ENCODE measurements at regions not wholly inside any gene's neighbourhood (a gene's known extent, or its start where the extent isn't known, plus 50 kb on each side); places are given as distances from the start of the nearest gene placed in this dataset.
"Not testable (repeated sequence)": the region's sequence is repeated elsewhere in the genome, so short reads cannot be mapped to it uniquely, and the experiment has no call there.

DNA sequence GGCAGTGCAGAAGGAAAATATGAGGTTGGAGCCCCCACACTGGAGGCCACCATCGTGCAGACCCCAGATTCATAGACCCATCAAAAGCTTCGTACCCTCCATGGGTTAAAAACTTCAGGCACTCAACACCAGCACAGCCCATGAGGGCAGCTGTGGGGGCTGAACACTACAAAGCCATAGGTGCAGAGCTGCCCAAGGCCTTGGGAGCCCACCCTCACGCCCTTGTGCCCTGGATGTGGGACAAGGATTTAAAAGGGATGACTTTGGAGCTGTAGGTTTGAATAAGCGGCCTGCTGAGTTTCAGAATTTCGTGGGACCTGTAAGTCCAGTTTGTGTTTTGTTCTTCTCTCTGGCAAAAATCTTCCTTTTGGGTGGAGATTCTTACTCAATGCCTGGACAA lies 747.6 kb downstream of the SPATA31A6 start:
- WGBS (ENCODE audit: insufficient coverage), result no CpG with 5 or more reads among the region's 5 CpGs

DNA sequence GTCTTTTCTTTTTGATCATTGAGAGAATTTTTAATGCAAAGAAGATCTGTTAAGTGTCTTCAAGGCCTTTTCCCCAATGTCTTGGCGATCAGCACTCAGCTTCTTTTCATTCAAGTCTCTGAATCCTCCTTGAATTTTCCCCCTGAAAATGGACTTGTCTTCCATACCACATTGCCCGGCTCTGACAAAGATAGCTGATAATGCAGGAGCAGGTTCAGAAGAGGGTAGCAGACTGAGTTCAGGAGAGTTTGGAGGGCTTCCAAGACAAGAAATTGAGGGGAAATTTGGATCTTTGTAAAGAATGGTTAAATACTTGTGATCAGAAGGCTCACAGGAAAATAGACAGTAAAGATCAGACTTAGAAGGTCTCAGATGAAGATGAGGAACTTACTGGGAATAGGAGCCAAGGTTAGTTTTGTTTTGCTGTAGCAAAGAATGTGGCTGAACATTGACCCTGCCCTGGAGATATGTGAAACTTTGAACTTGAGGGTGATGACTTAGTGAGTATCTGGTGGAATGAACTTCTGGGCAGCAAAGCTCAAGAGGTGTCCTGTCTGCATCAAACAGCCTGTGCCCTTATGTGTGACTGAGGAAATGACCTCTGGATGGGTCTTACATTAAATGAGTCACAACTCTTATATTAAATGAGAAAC lies 754.2 kb downstream of the SPATA31A6 start:
- H3K4me1 ChIP-seq (ENCODE audit: control extremely low read depth in 1 of 4, control insufficient read depth in 4 of 4, insufficient read depth in 4 of 4, low read length in 3 of 4); H3K4me3 ChIP-seq (ENCODE audit: control insufficient read depth in 1 of 7, extremely low read depth in 1 of 7, insufficient read depth in 4 of 7, low read depth in 2 of 7, low read length in 6 of 7); CTCF ChIA-PET; H3K36me3 ChIP-seq (ENCODE audit: control insufficient read depth in 4 of 4, insufficient read depth in 4 of 4, low read length in 3 of 4); DNase-seq; H3K9me3 ChIP-seq (ENCODE audit: control extremely low read depth in 1 of 5, control insufficient read depth in 4 of 5, insufficient read depth in 2 of 5, low read depth in 1 of 5, low read length in 4 of 5); POLR2A ChIA-PET; H3K27me3 ChIP-seq (replicated peaks in 2 of 5; ENCODE audit: control insufficient read depth in 4 of 5, insufficient read depth in 5 of 5, low read length in 4 of 5); H3K27ac ChIP-seq (ENCODE audit: insufficient read depth in 1 of 2, low read depth in 1 of 2, low read length in 2 of 2, poor library complexity in 1 of 2, severe bottlenecking in 2 of 2): not testable (repeated sequence)
- WGBS (ENCODE audit: insufficient coverage), result 40% methylated on average over 1 of the region's 2 CpGs

More for the DNA sequence above, 747.6 kb downstream of the SPATA31A6 start:
- H3K4me1 ChIP-seq (ENCODE audit: control extremely low read depth in 1 of 4, control insufficient read depth in 4 of 4, insufficient read depth in 4 of 4, low read length in 3 of 4); H3K36me3 ChIP-seq (ENCODE audit: control insufficient read depth in 4 of 4, insufficient read depth in 4 of 4, low read length in 3 of 4); POLR2A ChIA-PET; H3K27me3 ChIP-seq (replicated peaks in 2 of 5; ENCODE audit: control insufficient read depth in 4 of 5, insufficient read depth in 5 of 5, low read length in 4 of 5); H3K9me3 ChIP-seq (ENCODE audit: control extremely low read depth in 1 of 5, control insufficient read depth in 4 of 5, insufficient read depth in 2 of 5, low read depth in 1 of 5, low read length in 4 of 5); H3K4me3 ChIP-seq (ENCODE audit: control insufficient read depth in 1 of 7, extremely low read depth in 1 of 7, insufficient read depth in 4 of 7, low read depth in 2 of 7, low read length in 6 of 7); DNase-seq; CTCF ChIA-PET; H3K27ac ChIP-seq (ENCODE audit: insufficient read depth in 1 of 2, low read depth in 1 of 2, low read length in 2 of 2, poor library complexity in 1 of 2, severe bottlenecking in 2 of 2): not testable (repeated sequence)

DNA sequence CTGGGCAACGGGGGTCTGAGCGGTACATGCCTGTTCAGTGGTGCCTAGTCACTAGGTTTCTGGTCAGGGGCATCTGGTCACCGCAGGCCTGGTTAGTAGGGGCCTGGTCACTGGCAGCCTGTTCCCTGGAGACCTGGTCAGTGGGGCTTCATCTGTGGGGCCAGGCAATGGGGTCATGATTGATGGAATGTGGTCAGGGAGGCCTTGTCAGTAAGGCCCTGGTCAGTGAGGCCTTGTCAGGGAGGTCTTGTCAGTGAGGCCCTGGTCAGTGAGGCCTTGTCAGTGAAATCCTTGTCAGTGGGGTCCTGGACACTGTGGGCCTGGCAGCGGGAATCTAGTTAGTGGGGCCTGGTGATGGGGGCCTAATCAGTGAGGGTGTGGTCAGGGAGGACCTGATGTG lies 763.6 kb downstream of the SPATA31A6 start:
- CTCF ChIA-PET; H3K27me3 ChIP-seq (replicated peaks in 2 of 5; ENCODE audit: control insufficient read depth in 4 of 5, insufficient read depth in 5 of 5, low read length in 4 of 5); POLR2A ChIA-PET; H3K36me3 ChIP-seq (ENCODE audit: control insufficient read depth in 4 of 4, insufficient read depth in 4 of 4, low read length in 3 of 4); H3K9me3 ChIP-seq (ENCODE audit: control extremely low read depth in 1 of 5, control insufficient read depth in 4 of 5, insufficient read depth in 2 of 5, low read depth in 1 of 5, low read length in 4 of 5); H3K4me3 ChIP-seq (ENCODE audit: control insufficient read depth in 1 of 7, extremely low read depth in 1 of 7, insufficient read depth in 4 of 7, low read depth in 2 of 7, low read length in 6 of 7); H3K4me1 ChIP-seq (ENCODE audit: control extremely low read depth in 1 of 4, control insufficient read depth in 4 of 4, insufficient read depth in 4 of 4, low read length in 3 of 4); DNase-seq; H3K27ac ChIP-seq (ENCODE audit: insufficient read depth in 1 of 2, low read depth in 1 of 2, low read length in 2 of 2, poor library complexity in 1 of 2, severe bottlenecking in 2 of 2): not testable (repeated sequence)
- 100% methylated on average over 1 of the region's 4 CpGs for WGBS (ENCODE audit: insufficient coverage)

DNA sequence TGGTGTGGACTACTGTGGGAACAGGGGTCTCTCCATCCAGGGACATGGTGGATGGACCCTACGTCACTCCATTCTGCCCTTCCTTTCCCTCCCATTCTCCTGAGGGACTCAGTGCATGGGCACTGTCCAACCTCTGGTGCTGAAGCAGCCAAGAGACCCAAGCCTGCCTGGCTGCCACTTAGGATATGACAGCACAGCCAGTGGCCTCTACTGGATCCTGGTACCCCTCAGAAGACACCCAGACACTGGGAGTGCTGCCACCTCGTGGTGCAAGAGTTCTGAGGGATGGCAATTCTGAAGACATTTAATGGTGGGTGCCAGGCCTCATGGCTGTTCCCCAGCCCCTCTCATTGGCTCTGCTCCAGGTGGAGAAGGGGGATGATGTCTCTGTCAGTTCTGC lies 767.8 kb downstream of the SPATA31A6 start:
- H3K4me3 ChIP-seq (ENCODE audit: control insufficient read depth in 1 of 7, extremely low read depth in 1 of 7, insufficient read depth in 4 of 7, low read depth in 2 of 7, low read length in 6 of 7); H3K36me3 ChIP-seq (ENCODE audit: control insufficient read depth in 4 of 4, insufficient read depth in 4 of 4, low read length in 3 of 4); H3K9me3 ChIP-seq (ENCODE audit: control extremely low read depth in 1 of 5, control insufficient read depth in 4 of 5, insufficient read depth in 2 of 5, low read depth in 1 of 5, low read length in 4 of 5); POLR2A ChIA-PET; CTCF ChIA-PET; H3K4me1 ChIP-seq (ENCODE audit: control extremely low read depth in 1 of 4, control insufficient read depth in 4 of 4, insufficient read depth in 4 of 4, low read length in 3 of 4); H3K27me3 ChIP-seq (replicated peaks in 2 of 5; ENCODE audit: control insufficient read depth in 4 of 5, insufficient read depth in 5 of 5, low read length in 4 of 5); H3K27ac ChIP-seq (ENCODE audit: insufficient read depth in 1 of 2, low read depth in 1 of 2, low read length in 2 of 2, poor library complexity in 1 of 2, severe bottlenecking in 2 of 2): not testable (repeated sequence)
- peak in 1 of 3 donors; percentile 2 for DNase-seq
- WGBS (ENCODE audit: insufficient coverage), result 0% methylated on average over 1 of the region's 2 CpGs

DNA sequence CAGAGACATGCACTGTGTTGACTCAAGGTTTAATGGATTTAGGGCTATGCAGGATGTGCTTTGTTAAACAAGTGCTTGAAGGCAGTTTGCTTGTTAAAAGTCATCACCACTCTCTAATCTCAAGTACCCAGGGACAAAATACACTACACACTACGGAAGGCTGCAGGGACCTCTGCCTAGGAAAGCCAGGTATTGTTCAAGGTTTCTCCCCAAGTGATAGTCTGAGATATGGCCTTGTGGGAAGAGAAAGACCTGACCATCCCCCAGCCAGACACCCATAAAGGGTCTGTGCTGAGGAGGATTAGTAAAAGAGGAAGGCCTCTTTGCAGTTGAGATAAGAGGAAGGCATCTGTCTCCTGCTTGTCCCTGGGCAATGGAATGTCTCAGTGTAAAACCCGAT lies 781.7 kb downstream of the SPATA31A6 start:
- H3K36me3 ChIP-seq (ENCODE audit: control insufficient read depth in 4 of 4, insufficient read depth in 4 of 4, low read length in 3 of 4); H3K9me3 ChIP-seq (ENCODE audit: control extremely low read depth in 1 of 5, control insufficient read depth in 4 of 5, insufficient read depth in 2 of 5, low read depth in 1 of 5, low read length in 4 of 5); H3K4me1 ChIP-seq (ENCODE audit: control extremely low read depth in 1 of 4, control insufficient read depth in 4 of 4, insufficient read depth in 4 of 4, low read length in 3 of 4); H3K27me3 ChIP-seq (replicated peaks in 2 of 5; ENCODE audit: control insufficient read depth in 4 of 5, insufficient read depth in 5 of 5, low read length in 4 of 5); CTCF ChIA-PET; H3K27ac ChIP-seq (ENCODE audit: insufficient read depth in 1 of 2, low read depth in 1 of 2, low read length in 2 of 2, poor library complexity in 1 of 2, severe bottlenecking in 2 of 2); POLR2A ChIA-PET; H3K4me3 ChIP-seq (ENCODE audit: control insufficient read depth in 1 of 7, extremely low read depth in 1 of 7, insufficient read depth in 4 of 7, low read depth in 2 of 7, low read length in 6 of 7): not testable (repeated sequence)
- WGBS (ENCODE audit: insufficient coverage), result no CpG with 5 or more reads among the region's 2 CpGs
- DNase-seq, result peak in 2 of 3 donors; percentile 1 to 51

DNA sequence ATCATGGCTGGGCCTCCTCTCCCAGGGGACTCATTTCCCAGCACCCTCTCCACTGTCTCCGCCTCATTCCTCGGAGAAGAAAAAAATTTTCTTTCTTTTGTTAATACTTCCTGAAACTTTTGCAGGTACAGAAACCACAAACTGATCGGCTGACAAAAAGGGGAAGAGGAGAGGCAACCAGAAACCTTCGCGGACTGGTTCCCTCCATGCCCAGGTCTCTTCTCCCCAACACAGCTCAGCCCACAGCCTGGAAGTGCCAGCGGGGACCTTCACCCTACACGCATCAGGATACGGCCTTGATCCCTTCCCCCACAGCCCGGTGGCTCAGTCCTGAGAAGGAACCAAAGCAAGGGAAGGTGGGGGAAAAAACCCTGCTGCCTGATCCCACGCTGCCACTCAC lies 788.4 kb downstream of the SPATA31A6 start:
- H3K4me1 ChIP-seq (ENCODE audit: control extremely low read depth in 1 of 4, control insufficient read depth in 4 of 4, insufficient read depth in 4 of 4, low read length in 3 of 4); H3K9me3 ChIP-seq (ENCODE audit: control extremely low read depth in 1 of 5, control insufficient read depth in 4 of 5, insufficient read depth in 2 of 5, low read depth in 1 of 5, low read length in 4 of 5); POLR2A ChIA-PET; H3K27me3 ChIP-seq (replicated peaks in 2 of 5; ENCODE audit: control insufficient read depth in 4 of 5, insufficient read depth in 5 of 5, low read length in 4 of 5); H3K4me3 ChIP-seq (ENCODE audit: control insufficient read depth in 1 of 7, extremely low read depth in 1 of 7, insufficient read depth in 4 of 7, low read depth in 2 of 7, low read length in 6 of 7); H3K36me3 ChIP-seq (ENCODE audit: control insufficient read depth in 4 of 4, insufficient read depth in 4 of 4, low read length in 3 of 4); CTCF ChIA-PET; H3K27ac ChIP-seq (ENCODE audit: insufficient read depth in 1 of 2, low read depth in 1 of 2, low read length in 2 of 2, poor library complexity in 1 of 2, severe bottlenecking in 2 of 2): not testable (repeated sequence)
- peak in 2 of 3 donors; percentile 14 to 51 for DNase-seq
- 61% methylated on average over 4 of the region's 10 CpGs for WGBS (ENCODE audit: insufficient coverage)

DNA sequence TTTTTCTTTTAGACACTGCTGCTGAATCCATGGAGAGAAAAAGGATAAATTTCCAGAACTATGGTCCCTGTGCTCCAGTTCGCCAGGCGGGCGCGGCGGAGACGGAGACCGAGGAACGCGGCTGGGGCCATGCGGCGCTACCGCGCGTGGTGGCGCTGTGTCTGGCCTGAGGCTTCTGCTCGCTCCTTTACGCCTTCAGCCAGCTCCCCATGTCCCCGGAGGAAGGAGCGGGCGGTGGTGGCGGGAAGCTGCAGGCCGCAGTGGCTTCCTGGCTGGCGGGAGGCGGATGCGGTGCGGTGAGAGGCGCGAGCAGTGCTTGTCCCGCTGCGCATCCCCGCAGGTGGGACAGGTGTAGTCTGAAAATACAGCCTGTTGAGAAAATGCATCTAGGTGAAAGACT lies 791.3 kb downstream of the SPATA31A6 start:
- H3K4me1 ChIP-seq (ENCODE audit: control extremely low read depth in 1 of 4, control insufficient read depth in 4 of 4, insufficient read depth in 4 of 4, low read length in 3 of 4); H3K9me3 ChIP-seq (ENCODE audit: control extremely low read depth in 1 of 5, control insufficient read depth in 4 of 5, insufficient read depth in 2 of 5, low read depth in 1 of 5, low read length in 4 of 5); H3K27ac ChIP-seq (ENCODE audit: insufficient read depth in 1 of 2, low read depth in 1 of 2, low read length in 2 of 2, poor library complexity in 1 of 2, severe bottlenecking in 2 of 2); H3K27me3 ChIP-seq (replicated peaks in 2 of 5; ENCODE audit: control insufficient read depth in 4 of 5, insufficient read depth in 5 of 5, low read length in 4 of 5); H3K4me3 ChIP-seq (ENCODE audit: control insufficient read depth in 1 of 7, extremely low read depth in 1 of 7, insufficient read depth in 4 of 7, low read depth in 2 of 7, low read length in 6 of 7); CTCF ChIA-PET; POLR2A ChIA-PET; H3K36me3 ChIP-seq (ENCODE audit: control insufficient read depth in 4 of 4, insufficient read depth in 4 of 4, low read length in 3 of 4): not testable (repeated sequence)
- WGBS (ENCODE audit: insufficient coverage), result 29% methylated on average over 16 of the region's 31 CpGs
- peak; percentile 27 to 57 (median 38) for DNase-seq
